ENCODE measurements at regions not wholly inside any gene's neighbourhood (a gene's known extent, or its start where the extent isn't known, plus 50 kb on each side); places are given as distances from the start of the nearest gene placed in this dataset.

DNA sequence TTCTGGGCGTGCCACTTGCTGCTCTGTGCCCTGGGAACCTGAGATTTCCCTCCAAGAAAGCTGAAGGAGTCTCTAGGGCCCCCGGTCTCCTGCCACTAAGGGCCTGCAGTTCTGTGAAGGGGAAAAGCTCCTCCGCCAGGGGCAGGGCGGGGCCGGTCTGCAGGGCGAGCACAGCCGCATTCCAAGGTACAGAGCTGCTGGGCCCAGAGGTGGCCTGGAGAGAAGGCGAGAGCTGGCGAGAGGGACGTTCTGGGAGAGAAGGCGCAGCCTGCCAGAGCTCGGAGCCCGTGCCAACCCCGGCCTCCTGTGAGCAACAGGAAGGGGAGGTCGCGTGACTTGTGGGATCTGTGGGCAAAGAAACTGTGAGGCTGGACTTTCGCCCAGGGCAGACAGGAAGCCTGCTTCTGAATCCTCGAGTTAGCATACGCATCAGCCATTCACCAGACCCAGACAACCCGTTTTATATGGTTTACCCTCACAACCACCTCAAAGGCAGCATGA lies 500.4 kb downstream of the SHQ1 start:
- Mint-ChIP-seq H3K27me3 (ENCODE audit: insufficient read depth, low read depth, poor library complexity) (peaks cover 16% of the 10 kb centered on the region), H3K4me3 (no peak overlapping the region), H3K36me3 (ENCODE audit: low read depth) (no peaks in the 10 kb centered on the region), H3K27ac (no peak overlapping the region), H3K9me3 (no peaks in the 10 kb centered on the region), H3K4me1 (peaks cover 18% of the 10 kb centered on the region; the same call in 2 of the 3 replicates)
- Histone ChIP-seq H2AFZ (peak overlapping the region; percentile 91), H3K4me2 (peak overlapping the region; percentile 20; the same call in 1 of the 2 replicates), H3K4me1 (ENCODE audit: insufficient read depth) (peaks cover 6% of the 10 kb centered on the region; the same call in 1 of the 2 replicates), H3K4me3 (no peak overlapping the region), H4K20me1 (replicated peaks; ENCODE audit: insufficient read depth) (no peaks in the 10 kb centered on the region), H3F3A (replicated peaks; ENCODE audit: low read depth) (no peaks in the 10 kb centered on the region), H3K27ac (ENCODE audit: low read depth) (no peak overlapping the region), H3K9me2 (ENCODE audit: insufficient read depth) (no peaks in the 10 kb centered on the region), H3K36me3 (ENCODE audit: insufficient read depth) (no peaks in the 10 kb centered on the region), H3K79me2 (replicated peaks; ENCODE audit: insufficient read depth) (no peaks in the 10 kb centered on the region), H3K27me3 (ENCODE audit: insufficient read depth) (no peaks in the 10 kb centered on the region)
- peak; percentile 97 for ATAC-seq
- peak; percentile 76 for DNase-seq (ENCODE audit: low spot score)
- TF ChIP-seq POLR2AphosphoS5 (IDR thresholded peaks at IDR 0.05; ENCODE audit: low read depth), result no peak
- TF ChIP-seq, protein P1, sequence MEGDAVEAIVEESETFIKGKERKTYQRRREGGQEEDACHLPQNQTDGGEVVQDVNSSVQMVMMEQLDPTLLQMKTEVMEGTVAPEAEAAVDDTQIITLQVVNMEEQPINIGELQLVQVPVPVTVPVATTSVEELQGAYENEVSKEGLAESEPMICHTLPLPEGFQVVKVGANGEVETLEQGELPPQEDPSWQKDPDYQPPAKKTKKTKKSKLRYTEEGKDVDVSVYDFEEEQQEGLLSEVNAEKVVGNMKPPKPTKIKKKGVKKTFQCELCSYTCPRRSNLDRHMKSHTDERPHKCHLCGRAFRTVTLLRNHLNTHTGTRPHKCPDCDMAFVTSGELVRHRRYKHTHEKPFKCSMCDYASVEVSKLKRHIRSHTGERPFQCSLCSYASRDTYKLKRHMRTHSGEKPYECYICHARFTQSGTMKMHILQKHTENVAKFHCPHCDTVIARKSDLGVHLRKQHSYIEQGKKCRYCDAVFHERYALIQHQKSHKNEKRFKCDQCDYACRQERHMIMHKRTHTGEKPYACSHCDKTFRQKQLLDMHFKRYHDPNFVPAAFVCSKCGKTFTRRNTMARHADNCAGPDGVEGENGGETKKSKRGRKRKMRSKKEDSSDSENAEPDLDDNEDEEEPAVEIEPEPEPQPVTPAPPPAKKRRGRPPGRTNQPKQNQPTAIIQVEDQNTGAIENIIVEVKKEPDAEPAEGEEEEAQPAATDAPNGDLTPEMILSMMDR (conservative IDR thresholded peaks at IDR 0.05; ENCODE audit: low read depth in 2 of 2), result 0 out of 4 replicates have a peak, but pooled peaks of 1 of the 2 experiments have one; percentile 26

DNA sequence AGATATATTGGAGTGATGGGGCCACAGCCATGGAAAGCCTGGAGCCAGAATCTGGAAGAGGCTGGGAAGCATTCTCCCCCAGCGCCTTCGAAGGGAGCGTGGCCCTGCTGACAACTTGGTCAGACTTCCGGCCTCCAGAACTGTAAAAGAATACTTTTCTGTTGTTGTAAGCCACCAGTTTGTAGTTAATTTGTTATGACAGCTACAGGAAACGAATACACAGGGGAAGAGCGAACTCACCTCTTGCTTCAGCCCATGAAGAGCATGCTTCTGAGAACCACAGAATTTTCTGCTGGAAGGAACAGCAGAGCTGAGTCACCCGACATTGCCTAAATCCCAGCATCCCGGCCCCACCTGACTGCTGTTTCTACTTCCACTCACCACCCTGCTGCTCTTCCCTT lies 501.7 kb downstream of the SHQ1 start:
- Histone ChIP-seq H3K4me3 (no peak overlapping the region), H3K36me3 (ENCODE audit: insufficient read depth) (no peaks in the 10 kb centered on the region), H3F3A (replicated peaks; ENCODE audit: low read depth) (no peaks in the 10 kb centered on the region), H3K27ac (ENCODE audit: low read depth) (no peak overlapping the region), H3K4me2 (no peak overlapping the region), H3K9me2 (ENCODE audit: insufficient read depth) (no peaks in the 10 kb centered on the region), H3K79me2 (replicated peaks; ENCODE audit: insufficient read depth) (no peaks in the 10 kb centered on the region), H3K4me1 (ENCODE audit: insufficient read depth) (peaks cover 6% of the 10 kb centered on the region; the same call in 1 of the 2 replicates), H2AFZ (peak overlapping the region; percentile 52; the same call in 1 of the 2 replicates), H3K27me3 (ENCODE audit: insufficient read depth) (no peaks in the 10 kb centered on the region), H4K20me1 (replicated peaks; ENCODE audit: insufficient read depth) (no peaks in the 10 kb centered on the region)
- Mint-ChIP-seq H3K4me1 (peaks cover 18% of the 10 kb centered on the region), H3K27ac (no peak overlapping the region), H3K36me3 (ENCODE audit: low read depth) (no peaks in the 10 kb centered on the region), H3K9me3 (no peaks in the 10 kb centered on the region), H3K27me3 (ENCODE audit: insufficient read depth, low read depth, poor library complexity) (peaks cover 12% of the 10 kb centered on the region), H3K4me3 (no peak overlapping the region)
- DNase-seq (ENCODE audit: low spot score) (no peak), ATAC-seq (no peak)
- TF ChIP-seq POLR2AphosphoS5 (IDR thresholded peaks at IDR 0.05; ENCODE audit: low read depth), result no peak
- TF ChIP-seq, protein P1 (conservative IDR thresholded peaks at IDR 0.05; ENCODE audit: low read depth in 2 of 2), result no peak
- TF ChIP-seq CREB1 (CRISPR knock-in tag; IDR thresholded peaks at IDR 0.05; ENCODE audit: low read depth), result no peak
- TF ChIP-seq, protein P2, sequence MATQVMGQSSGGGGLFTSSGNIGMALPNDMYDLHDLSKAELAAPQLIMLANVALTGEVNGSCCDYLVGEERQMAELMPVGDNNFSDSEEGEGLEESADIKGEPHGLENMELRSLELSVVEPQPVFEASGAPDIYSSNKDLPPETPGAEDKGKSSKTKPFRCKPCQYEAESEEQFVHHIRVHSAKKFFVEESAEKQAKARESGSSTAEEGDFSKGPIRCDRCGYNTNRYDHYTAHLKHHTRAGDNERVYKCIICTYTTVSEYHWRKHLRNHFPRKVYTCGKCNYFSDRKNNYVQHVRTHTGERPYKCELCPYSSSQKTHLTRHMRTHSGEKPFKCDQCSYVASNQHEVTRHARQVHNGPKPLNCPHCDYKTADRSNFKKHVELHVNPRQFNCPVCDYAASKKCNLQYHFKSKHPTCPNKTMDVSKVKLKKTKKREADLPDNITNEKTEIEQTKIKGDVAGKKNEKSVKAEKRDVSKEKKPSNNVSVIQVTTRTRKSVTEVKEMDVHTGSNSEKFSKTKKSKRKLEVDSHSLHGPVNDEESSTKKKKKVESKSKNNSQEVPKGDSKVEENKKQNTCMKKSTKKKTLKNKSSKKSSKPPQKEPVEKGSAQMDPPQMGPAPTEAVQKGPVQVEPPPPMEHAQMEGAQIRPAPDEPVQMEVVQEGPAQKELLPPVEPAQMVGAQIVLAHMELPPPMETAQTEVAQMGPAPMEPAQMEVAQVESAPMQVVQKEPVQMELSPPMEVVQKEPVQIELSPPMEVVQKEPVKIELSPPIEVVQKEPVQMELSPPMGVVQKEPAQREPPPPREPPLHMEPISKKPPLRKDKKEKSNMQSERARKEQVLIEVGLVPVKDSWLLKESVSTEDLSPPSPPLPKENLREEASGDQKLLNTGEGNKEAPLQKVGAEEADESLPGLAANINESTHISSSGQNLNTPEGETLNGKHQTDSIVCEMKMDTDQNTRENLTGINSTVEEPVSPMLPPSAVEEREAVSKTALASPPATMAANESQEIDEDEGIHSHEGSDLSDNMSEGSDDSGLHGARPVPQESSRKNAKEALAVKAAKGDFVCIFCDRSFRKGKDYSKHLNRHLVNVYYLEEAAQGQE (IDR thresholded peaks at IDR 0.05; ENCODE audit: unreplicated experiment), result no peak
- TF ChIP-seq EZH2 (IDR thresholded peaks at IDR 0.05; ENCODE audit: low read depth, unreplicated experiment), result no peak
- no peak for TF ChIP-seq JUNB (IDR thresholded peaks at IDR 0.05; ENCODE audit: unreplicated experiment)
- no peak for TF ChIP-seq EZH2phosphoT487 (IDR thresholded peaks at IDR 0.05; ENCODE audit: unreplicated experiment)
- no peak for TF ChIP-seq NANOG (IDR thresholded peaks at IDR 0.05; ENCODE audit: borderline replicate concordance)
- TF ChIP-seq, protein P3, sequence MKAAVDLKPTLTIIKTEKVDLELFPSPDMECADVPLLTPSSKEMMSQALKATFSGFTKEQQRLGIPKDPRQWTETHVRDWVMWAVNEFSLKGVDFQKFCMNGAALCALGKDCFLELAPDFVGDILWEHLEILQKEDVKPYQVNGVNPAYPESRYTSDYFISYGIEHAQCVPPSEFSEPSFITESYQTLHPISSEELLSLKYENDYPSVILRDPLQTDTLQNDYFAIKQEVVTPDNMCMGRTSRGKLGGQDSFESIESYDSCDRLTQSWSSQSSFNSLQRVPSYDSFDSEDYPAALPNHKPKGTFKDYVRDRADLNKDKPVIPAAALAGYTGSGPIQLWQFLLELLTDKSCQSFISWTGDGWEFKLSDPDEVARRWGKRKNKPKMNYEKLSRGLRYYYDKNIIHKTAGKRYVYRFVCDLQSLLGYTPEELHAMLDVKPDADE (IDR thresholded peaks at IDR 0.05), result no peak
